ENCODE measurements at regions not wholly inside any gene's neighbourhood (a gene's known extent, or its start where the extent isn't known, plus 50 kb on each side); places are given as distances from the start of the nearest gene placed in this dataset.

DNA sequence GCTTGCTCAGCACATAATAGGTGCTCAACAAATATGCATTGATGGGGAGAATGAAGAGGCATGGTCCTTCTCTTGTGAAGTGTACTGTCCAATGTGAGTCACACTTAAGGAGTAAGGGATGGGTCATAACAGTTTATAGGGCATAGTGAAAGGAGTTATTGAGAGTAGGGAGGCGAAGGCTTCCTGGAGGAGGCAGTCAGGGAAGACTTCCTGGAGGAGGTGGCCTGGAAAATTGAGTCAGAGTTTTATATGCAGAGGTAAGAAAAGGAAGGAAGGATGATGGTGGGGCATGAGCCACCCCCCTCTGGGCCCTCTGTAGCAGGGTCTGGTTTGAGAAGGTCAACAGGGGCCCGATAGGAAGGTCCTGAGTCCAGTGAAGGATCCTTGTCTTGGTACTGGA is 57.0 kb upstream of the ZNF536 start:
- TF ChIP-seq, protein P1, sequence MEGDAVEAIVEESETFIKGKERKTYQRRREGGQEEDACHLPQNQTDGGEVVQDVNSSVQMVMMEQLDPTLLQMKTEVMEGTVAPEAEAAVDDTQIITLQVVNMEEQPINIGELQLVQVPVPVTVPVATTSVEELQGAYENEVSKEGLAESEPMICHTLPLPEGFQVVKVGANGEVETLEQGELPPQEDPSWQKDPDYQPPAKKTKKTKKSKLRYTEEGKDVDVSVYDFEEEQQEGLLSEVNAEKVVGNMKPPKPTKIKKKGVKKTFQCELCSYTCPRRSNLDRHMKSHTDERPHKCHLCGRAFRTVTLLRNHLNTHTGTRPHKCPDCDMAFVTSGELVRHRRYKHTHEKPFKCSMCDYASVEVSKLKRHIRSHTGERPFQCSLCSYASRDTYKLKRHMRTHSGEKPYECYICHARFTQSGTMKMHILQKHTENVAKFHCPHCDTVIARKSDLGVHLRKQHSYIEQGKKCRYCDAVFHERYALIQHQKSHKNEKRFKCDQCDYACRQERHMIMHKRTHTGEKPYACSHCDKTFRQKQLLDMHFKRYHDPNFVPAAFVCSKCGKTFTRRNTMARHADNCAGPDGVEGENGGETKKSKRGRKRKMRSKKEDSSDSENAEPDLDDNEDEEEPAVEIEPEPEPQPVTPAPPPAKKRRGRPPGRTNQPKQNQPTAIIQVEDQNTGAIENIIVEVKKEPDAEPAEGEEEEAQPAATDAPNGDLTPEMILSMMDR (IDR thresholded peaks at IDR 0.05), result no peak
- TF ChIP-seq POLR2A (IDR thresholded peaks at IDR 0.05), result no peak

Measured in tibial nerve (tissue), 3 donors.